Keratinocyte (primary cell): ENCODE measurements at regions not wholly inside any gene's neighbourhood (a gene's known extent, or its start where the extent isn't known, plus 50 kb on each side); places are given as distances from the start of the nearest gene placed in this dataset.

Source experiments
- DNase-seq: peaks from one replicate; pipeline ENCODE4 v3.0.0-alpha.2; 2011; ENCODE audit warnings: low read depth, missing footprints, low spot score
- FAIRE-seq: peaks from 2 replicates; lab custom pipeline; 2011; peaks lifted over from hg19 to GRCh38; lab: Jason Lieb, UNC
- H2AFZ ChIP-seq: 2 replicates; pipeline ENCODE4 v1.6.0; 2012; ENCODE audit warnings: low read length, control low read depth, inconsistent platforms; ENCODE audit not compliant: control insufficient read depth
- H3K27ac ChIP-seq: 2 replicates; pipeline ENCODE4 v1.5.1; 2011; ENCODE audit warnings: low read length; ENCODE audit not compliant: control insufficient read depth, insufficient read depth
- H3K27me3 ChIP-seq: 3 replicates; pipeline ENCODE4 v1.6.0; 2011; ENCODE audit warnings: low read length; ENCODE audit not compliant: control insufficient read depth, insufficient read depth; ENCODE audit errors: extremely low read depth
- H3K36me3 ChIP-seq, 2 experiments: 2 replicates in 1 of 2; 3 replicates in 1 of 2; pipeline ENCODE4 v1.5.1; 2011; ENCODE audit warnings: low read length in 2 of 2, mild to moderate bottlenecking in 1 of 2; ENCODE audit not compliant: control insufficient read depth in 2 of 2, insufficient read depth in 2 of 2; ENCODE audit errors: extremely low read depth in 1 of 2
- H3K4me1 ChIP-seq: 3 replicates; pipeline ENCODE4 v1.5.1; 2011; ENCODE audit warnings: low read length; ENCODE audit not compliant: control insufficient read depth, insufficient read depth; ENCODE audit errors: extremely low read depth
- H3K4me2 ChIP-seq: 3 replicates; pipeline ENCODE4 v1.6.0; 2011; ENCODE audit warnings: low read depth, low read length; ENCODE audit not compliant: control insufficient read depth, insufficient read depth; ENCODE audit errors: extremely low read depth
- H3K4me3 ChIP-seq, 3 experiments: fragments of 200-600 bp in 1 of 3; sonication (generic) in 1 of 3; 2 replicates in 2 of 3; 3 replicates in 1 of 3; pipeline ENCODE4 v1.5.1; 2011 to 2016; ENCODE audit warnings: low read length in 3 of 3, mild to moderate bottlenecking in 3 of 3, control low read depth in 2 of 3, inconsistent platforms in 1 of 3, low read depth in 1 of 3, mixed read lengths in 1 of 3, mixed run types in 1 of 3, moderate library complexity in 1 of 3; ENCODE audit not compliant: control insufficient read depth in 2 of 3, insufficient read depth in 2 of 3; ENCODE audit errors: extremely low read depth in 1 of 3
- H3K79me2 ChIP-seq: 2 replicates; pipeline ENCODE4 v1.6.0; 2012; ENCODE audit warnings: low read length; ENCODE audit not compliant: control insufficient read depth, insufficient read depth
- H3K9ac ChIP-seq: 3 replicates; pipeline ENCODE4 v1.6.0; 2011; ENCODE audit warnings: low read length; ENCODE audit not compliant: control insufficient read depth, insufficient read depth; ENCODE audit errors: extremely low read depth
- H3K9me1 ChIP-seq: 3 replicates; pipeline ENCODE4 v1.6.0; 2011; ENCODE audit warnings: low read length; ENCODE audit not compliant: control insufficient read depth, insufficient read depth; ENCODE audit errors: extremely low read depth
- H3K9me3 ChIP-seq: 2 replicates; pipeline ENCODE4 v1.5.1; 2012; ENCODE audit warnings: low read depth, low read length; ENCODE audit not compliant: control insufficient read depth
- H4K20me1 ChIP-seq: 3 replicates; pipeline ENCODE4 v1.6.0; 2011; ENCODE audit warnings: low read length; ENCODE audit not compliant: control insufficient read depth, insufficient read depth; ENCODE audit errors: extremely low read depth
- CTCF ChIP-seq, 3 experiments: IDR thresholded peaks in 1 of 3; conservative IDR thresholded peaks in 1 of 3; optimal IDR thresholded peaks in 1 of 3; 2 replicates in 2 of 3; 3 replicates in 1 of 3; pipeline versions ENCODE3 to v1.5.1; 2011; ENCODE audit warnings: low read length in 3 of 3, mild to moderate bottlenecking in 3 of 3, moderate library complexity in 2 of 3, control low read depth in 1 of 3, inconsistent platforms in 1 of 3; ENCODE audit not compliant: insufficient read depth in 2 of 3; ENCODE audit errors: extremely low read depth in 1 of 3
- EZH2 ChIP-seq: IDR thresholded peaks from one replicate; pipeline ENCODE4 v1.6.1; 2012; ENCODE audit warnings: inconsistent platforms, mild to moderate bottlenecking, low read length, moderate library complexity
- dilution Hi-C: fragments of 300-500 bp; cut with MboI; formaldehyde crosslinking; loops from one replicate; pipeline ENCODE4 v1.7.0; 2020; ENCODE audit warnings: low sequenced_read_pairs; ENCODE audit not compliant: extremely low pct_ligation_motif_present

DNA sequence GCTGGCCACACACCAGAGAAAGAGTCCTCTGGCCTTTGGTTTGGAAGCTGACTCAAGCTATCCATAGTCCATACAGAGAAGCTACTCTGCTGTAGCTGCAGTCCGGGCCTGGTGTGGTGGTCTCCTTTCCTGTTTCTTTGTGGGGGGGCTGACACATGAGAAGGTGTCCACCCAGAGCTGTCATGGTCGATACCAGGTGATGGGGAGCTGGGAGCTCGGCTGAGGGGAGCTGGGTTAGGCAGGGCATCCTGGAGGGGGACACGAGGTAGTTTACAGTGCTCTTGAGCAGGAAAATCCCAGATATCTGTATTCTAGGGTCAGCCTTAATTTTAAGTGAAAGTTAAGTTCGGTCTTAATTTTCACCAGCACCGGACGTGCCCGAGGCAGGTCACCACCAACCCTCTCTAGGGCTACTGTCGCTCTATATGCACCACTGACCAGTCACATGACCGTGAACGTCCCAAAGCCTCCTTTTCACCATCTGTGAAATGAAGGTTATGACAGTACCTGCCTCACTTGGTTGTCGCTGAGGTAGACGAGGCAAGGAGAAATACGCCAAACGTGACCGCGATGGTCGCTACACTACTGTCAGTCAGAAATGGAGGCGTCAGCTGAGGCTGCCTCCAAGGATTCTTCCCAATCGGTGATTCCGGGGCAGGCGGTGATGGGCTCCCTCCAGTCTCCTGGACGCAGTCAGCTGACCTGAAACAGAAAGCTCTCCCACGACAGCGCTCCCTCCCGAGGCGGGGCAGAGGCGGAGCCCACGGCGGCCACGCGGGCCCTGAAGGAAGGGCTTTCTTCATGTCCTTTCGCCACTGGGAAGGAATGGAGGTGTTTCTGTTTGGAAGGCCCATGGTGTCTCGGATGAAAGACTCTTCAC lies 69.4 kb upstream of the SHH start:
- dilution Hi-C loops: no loop called here

DNA sequence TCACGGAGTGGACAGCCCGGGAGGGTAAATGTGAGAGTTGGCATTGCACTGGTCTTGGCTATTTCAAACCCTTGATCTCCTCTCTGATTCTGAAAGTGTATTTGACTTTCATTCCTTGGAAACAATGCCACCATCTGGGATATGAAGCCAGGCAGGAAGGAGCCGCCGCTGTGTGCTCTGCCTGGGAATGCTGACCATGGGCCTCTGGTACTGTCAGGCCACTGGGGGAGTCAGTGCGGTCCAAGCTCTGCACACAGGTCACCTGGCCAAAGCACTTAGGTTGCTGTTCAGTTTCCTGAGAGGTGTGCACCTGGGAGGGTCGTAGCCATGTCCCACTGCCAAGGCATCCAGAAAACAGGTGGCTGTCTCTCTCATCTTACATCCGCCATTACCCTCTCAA lies 68.5 kb upstream of the SHH start:
- Histone ChIP-seq H3K27me3 (no peaks in the 10 kb centered on the region), H3K9me1 (no peaks in the 10 kb centered on the region), H3K36me3 (no peaks in the 10 kb centered on the region), H3K9ac (no peak overlapping the region), H3K4me2 (no peak overlapping the region), H4K20me1 (no peaks in the 10 kb centered on the region), H2AFZ (no peak overlapping the region), H3K4me1 (no peaks in the 10 kb centered on the region), H3K4me3 (no peak overlapping the region), H3K9me3 (peaks cover 2% of the 10 kb centered on the region), H3K27ac (no peak overlapping the region), H3K79me2 (no peaks in the 10 kb centered on the region)
- dilution Hi-C loops: no loop called here
- no peak for FAIRE-seq
- TF ChIP-seq EZH2: no peak
- TF ChIP-seq CTCF (optimal IDR thresholded peaks at IDR 0.05 in 1 of 3, IDR thresholded peaks at IDR 0.05 in 1 of 3, conservative IDR thresholded peaks at IDR 0.05 in 1 of 3; ENCODE audit: extremely low read depth in 1 of 3, insufficient read depth in 2 of 3, low read length in 3 of 3): no peak
- DNase-seq: no peak

More for the DNA sequence above, 69.4 kb upstream of the SHH start:
- Histone ChIP-seq H3K9me1 (no peaks in the 10 kb centered on the region), H2AFZ (no peak overlapping the region), H3K27ac (no peak overlapping the region), H4K20me1 (no peaks in the 10 kb centered on the region), H3K79me2 (no peaks in the 10 kb centered on the region), H3K4me1 (no peaks in the 10 kb centered on the region), H3K4me3 (no peak overlapping the region), H3K4me2 (no peak overlapping the region), H3K36me3 (no peaks in the 10 kb centered on the region), H3K9ac (no peak overlapping the region), H3K9me3 (peaks cover 6% of the 10 kb centered on the region), H3K27me3 (no peaks in the 10 kb centered on the region)
- FAIRE-seq (no peak), DNase-seq (no peak)
- no peak for TF ChIP-seq EZH2
- TF ChIP-seq CTCF (optimal IDR thresholded peaks at IDR 0.05 in 1 of 3, IDR thresholded peaks at IDR 0.05 in 1 of 3, conservative IDR thresholded peaks at IDR 0.05 in 1 of 3; ENCODE audit: extremely low read depth in 1 of 3, insufficient read depth in 2 of 3, low read length in 3 of 3): no peak
